AG09309 (cell line): ENCODE measurements at regions not wholly inside any gene's neighbourhood (a gene's known extent, or its start where the extent isn't known, plus 50 kb on each side); places are given as distances from the start of the nearest gene placed in this dataset.

Experiments
- DNase-seq: peaks from one replicate; pipeline ENCODE4 v3.0.0-alpha.2; 2010; ENCODE audit warnings: low read depth
- H3K4me3 ChIP-seq: 2 replicates; pipeline ENCODE4 v1.5.1; 2011; ENCODE audit warnings: mild to moderate bottlenecking, low read depth, low read length, moderate library complexity; ENCODE audit not compliant: control insufficient read depth
- TF ChIP-seq, protein P1 (sequence below): IDR thresholded peaks from 2 replicates; pipeline ENCODE4 v1.5.1; 2011; ENCODE audit warnings: mild to moderate bottlenecking, low read depth, low read length, inconsistent platforms; ENCODE audit not compliant: insufficient read depth, control insufficient read depth; ENCODE audit errors: missing control alignments

- DNase-seq = no peak
These were observed 51.8 kb upstream of the TPRG1 start for GRCh38 chr3:189119950-189120349.

GRCh38 chr3:189121092-189121491 is 50.7 kb upstream of the TPRG1 start:
- no peak for DNase-seq
- TF ChIP-seq, protein P1, sequence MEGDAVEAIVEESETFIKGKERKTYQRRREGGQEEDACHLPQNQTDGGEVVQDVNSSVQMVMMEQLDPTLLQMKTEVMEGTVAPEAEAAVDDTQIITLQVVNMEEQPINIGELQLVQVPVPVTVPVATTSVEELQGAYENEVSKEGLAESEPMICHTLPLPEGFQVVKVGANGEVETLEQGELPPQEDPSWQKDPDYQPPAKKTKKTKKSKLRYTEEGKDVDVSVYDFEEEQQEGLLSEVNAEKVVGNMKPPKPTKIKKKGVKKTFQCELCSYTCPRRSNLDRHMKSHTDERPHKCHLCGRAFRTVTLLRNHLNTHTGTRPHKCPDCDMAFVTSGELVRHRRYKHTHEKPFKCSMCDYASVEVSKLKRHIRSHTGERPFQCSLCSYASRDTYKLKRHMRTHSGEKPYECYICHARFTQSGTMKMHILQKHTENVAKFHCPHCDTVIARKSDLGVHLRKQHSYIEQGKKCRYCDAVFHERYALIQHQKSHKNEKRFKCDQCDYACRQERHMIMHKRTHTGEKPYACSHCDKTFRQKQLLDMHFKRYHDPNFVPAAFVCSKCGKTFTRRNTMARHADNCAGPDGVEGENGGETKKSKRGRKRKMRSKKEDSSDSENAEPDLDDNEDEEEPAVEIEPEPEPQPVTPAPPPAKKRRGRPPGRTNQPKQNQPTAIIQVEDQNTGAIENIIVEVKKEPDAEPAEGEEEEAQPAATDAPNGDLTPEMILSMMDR = no peak
- no peak overlapping the region for H3K4me3 ChIP-seq

More at GRCh38 chr3:189119950-189120349, 51.8 kb upstream of the TPRG1 start:
- no peak overlapping the region for H3K4me3 ChIP-seq
- TF ChIP-seq, protein P1 = no peak
